Esophagus muscularis mucosa (tissue), 4 donors: ENCODE measurements at regions not wholly inside any gene's neighbourhood (a gene's known extent, or its start where the extent isn't known, plus 50 kb on each side); places are given as distances from the start of the nearest gene placed in this dataset.

Experiments used
- DNase-seq: peaks from one replicate; pipeline ENCODE4 v3.0.0-alpha.2; 2017; ENCODE audit errors: extremely low spot score
- H3K27ac ChIP-seq, 4 donors: fragments of 200-600 bp; sonication (generic); replicated peaks in 1 of 4; 1 replicate in 3 of 4; 2 replicates in 1 of 4; pipeline ENCODE4 v1.5.1; 2016 to 2019; ENCODE audit warnings: mild to moderate bottlenecking in 1 of 4
- H3K27me3 ChIP-seq, 4 donors: fragments of 200-600 bp; sonication (generic); one replicate each; pipeline versions ENCODE4 v1.5.1 to v1.6.0; 2016 to 2019
- H3K36me3 ChIP-seq, 4 donors: fragments of 200-600 bp; sonication (generic); one replicate each; pipeline ENCODE4 v1.5.1; 2016 to 2019
- H3K4me1 ChIP-seq, 4 donors: fragments of 200-600 bp; sonication (generic); one replicate each; pipeline ENCODE4 v1.5.1; 2016 to 2019
- H3K4me3 ChIP-seq, 4 donors: fragments of 200-600 bp; sonication (generic); 1 replicate in 2 of 4; 2 replicates in 2 of 4; pipeline ENCODE4 v1.5.1; 2016 to 2019; ENCODE audit warnings: mild to moderate bottlenecking in 4 of 4, moderate library complexity in 1 of 4
- H3K9me3 ChIP-seq, 4 donors: fragments of 200-600 bp; sonication (generic); 1 replicate in 3 of 4; 2 replicates in 1 of 4; pipeline ENCODE4 v1.5.1; 2016 to 2019
- EP300 ChIP-seq: sonication (generic); formaldehyde crosslinking; IDR thresholded peaks from one replicate; pipeline ENCODE4 v1.6.1; 2017; ENCODE audit warnings: antibody characterized with exemption
- POLR2A ChIP-seq: fragments of 450-650 bp; IDR thresholded peaks from one replicate; pipeline ENCODE4 v1.6.1; 2017; ENCODE audit warnings: antibody characterized with exemption, moderate library complexity, mild to moderate bottlenecking, low read depth
- POLR2AphosphoS5 ChIP-seq, 2 donors: sonication (generic); formaldehyde crosslinking; IDR thresholded peaks; one replicate each; pipeline ENCODE4 v1.6.1; 2017; ENCODE audit warnings: antibody characterized with exemption in 2 of 2
- WGBS: methylation state at CpG from one replicate; pipeline ENCODE4 v1.1.5; 2018; 5-methylcytosine and 5-hydroxymethylcytosine counted together
- intact Hi-C: fragments of 100-400 bp; cut with DNase I; formaldehyde crosslinking; loops from one replicate; pipeline ENCODE4 v1.15.1; 2023
- TF ChIP-seq, protein P1 (sequence below), 3 experiments: fragments of 200-600 bp in 2 of 3; fragments of 450-650 bp in 1 of 3; sonication (generic) in 2 of 3; IDR thresholded peaks; one replicate each; pipeline ENCODE4 v1.5.1; 2017 to 2019; ENCODE audit warnings: antibody characterized with exemption in 3 of 3, mild to moderate bottlenecking in 2 of 3, moderate library complexity in 1 of 3

DNA sequence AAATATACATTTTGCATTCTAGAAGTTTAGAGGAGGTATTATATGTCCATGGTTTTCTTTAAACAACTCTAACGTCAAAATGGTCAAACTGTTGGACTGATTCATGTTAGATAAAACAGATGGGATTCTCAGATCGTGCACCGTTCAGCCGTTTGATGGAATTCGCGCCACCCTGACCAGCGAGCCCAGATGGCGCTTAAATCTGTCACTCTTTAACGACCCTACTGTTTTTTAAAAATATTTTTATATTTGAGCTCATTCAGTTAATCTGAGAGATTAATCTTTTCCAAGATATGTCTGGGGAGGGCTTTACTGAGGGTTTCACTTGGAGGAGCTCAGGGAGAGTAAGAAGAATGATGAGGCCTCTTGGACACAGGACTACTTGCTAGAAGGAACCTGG is 164.4 kb downstream of the TM9SF2 start:
- peak; percentile 70 for DNase-seq
- H3K9me3 ChIP-seq: no peaks in the 10 kb centered on the region
- H3K36me3 ChIP-seq: no peaks in the 10 kb centered on the region
- 84% methylated on average over 9 of the region's 9 CpGs for WGBS
- no peak overlapping the region for H3K27ac ChIP-seq
- no peaks in the 10 kb centered on the region for H3K27me3 ChIP-seq
- H3K4me1 ChIP-seq: no peaks in the 10 kb centered on the region
- no peak overlapping the region for H3K4me3 ChIP-seq
- intact Hi-C loops: no loop called here
- TF ChIP-seq EP300 (no peak), POLR2A (no peak), POLR2AphosphoS5 (IDR thresholded peaks at IDR 0.05) (no peak)

DNA sequence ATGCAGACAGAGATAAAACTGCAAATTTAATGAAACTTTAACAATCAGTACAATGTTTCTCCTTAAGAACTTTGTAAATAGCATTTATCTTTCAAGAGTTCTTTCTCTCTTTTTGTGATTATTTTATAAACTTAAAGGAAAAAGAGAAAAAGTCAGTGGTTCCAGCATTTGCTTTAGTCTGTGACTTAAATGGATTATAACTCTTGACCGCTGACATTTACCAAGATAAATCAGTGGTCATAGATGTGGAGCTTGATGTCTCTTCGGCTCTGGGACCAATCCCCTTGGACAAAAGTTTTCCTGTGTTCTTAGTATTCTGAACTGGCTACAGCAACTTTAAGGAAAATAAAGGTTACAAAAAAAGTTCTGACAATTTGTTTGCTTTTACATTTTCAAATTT is 162.6 kb downstream of the TM9SF2 start:
- Histone ChIP-seq H3K4me3 (no peak overlapping the region), H3K9me3 (no peaks in the 10 kb centered on the region), H3K4me1 (peaks cover 3 to 5% (median 4%) of the 10 kb centered on the region in 4 donors), H3K27me3 (no peaks in the 10 kb centered on the region), H3K36me3 (no peaks in the 10 kb centered on the region), H3K27ac (no peak overlapping the region)
- intact Hi-C loops: no loop called here
- no peak for TF ChIP-seq EP300
- TF ChIP-seq, protein P1, sequence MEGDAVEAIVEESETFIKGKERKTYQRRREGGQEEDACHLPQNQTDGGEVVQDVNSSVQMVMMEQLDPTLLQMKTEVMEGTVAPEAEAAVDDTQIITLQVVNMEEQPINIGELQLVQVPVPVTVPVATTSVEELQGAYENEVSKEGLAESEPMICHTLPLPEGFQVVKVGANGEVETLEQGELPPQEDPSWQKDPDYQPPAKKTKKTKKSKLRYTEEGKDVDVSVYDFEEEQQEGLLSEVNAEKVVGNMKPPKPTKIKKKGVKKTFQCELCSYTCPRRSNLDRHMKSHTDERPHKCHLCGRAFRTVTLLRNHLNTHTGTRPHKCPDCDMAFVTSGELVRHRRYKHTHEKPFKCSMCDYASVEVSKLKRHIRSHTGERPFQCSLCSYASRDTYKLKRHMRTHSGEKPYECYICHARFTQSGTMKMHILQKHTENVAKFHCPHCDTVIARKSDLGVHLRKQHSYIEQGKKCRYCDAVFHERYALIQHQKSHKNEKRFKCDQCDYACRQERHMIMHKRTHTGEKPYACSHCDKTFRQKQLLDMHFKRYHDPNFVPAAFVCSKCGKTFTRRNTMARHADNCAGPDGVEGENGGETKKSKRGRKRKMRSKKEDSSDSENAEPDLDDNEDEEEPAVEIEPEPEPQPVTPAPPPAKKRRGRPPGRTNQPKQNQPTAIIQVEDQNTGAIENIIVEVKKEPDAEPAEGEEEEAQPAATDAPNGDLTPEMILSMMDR (IDR thresholded peaks at IDR 0.05): no peak
- 93% methylated on average over 2 of the region's 2 CpGs for WGBS
- peak; percentile 5 for DNase-seq

DNA sequence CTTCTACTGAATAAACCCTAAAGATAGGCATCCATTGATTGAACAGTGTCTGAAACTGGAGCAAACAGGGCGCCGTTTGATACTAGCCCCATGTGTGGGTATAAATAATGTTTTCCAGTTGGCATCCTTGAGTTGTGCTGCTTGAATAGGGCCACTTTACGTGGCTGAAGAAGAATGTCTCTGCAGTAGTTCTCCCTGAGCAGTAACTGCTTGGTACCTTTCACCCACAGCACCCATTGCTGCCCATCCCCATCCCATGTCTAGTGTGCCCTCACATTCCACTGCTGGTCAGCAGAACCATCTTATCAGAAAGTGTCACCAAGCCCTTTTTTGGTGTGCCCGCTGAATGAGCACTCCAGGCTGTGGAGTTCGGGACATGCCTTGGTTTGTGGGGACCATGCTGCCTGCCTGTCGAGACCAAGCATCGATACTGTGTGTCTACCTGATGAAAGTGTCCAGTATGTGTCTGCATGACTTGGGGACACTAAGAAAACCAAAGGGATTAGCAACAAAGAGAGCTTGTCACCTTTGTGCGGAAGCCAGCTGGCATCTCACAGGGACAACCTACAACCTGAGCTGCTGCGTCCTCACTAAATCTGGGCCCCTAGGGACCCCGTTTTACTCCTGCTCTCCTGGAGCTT is 162.0 kb downstream of the TM9SF2 start:
- Histone ChIP-seq H3K4me1 (peaks cover 6 to 8% (median 8%) of the 10 kb centered on the region in 4 donors), H3K36me3 (no peaks in the 10 kb centered on the region), H3K9me3 (no peaks in the 10 kb centered on the region), H3K27me3 (no peaks in the 10 kb centered on the region), H3K4me3 (no peak overlapping the region), H3K27ac (no peak overlapping the region)
- no peak for TF ChIP-seq POLR2AphosphoS5 (IDR thresholded peaks at IDR 0.05)
- TF ChIP-seq POLR2A: no peak
- TF ChIP-seq EP300: no peak
- TF ChIP-seq, protein P1 (IDR thresholded peaks at IDR 0.05): no peak
- intact Hi-C loops: no loop called here
- WGBS: 95% methylated on average over 10 of the region's 10 CpGs
- DNase-seq: peak; percentile 74

DNA sequence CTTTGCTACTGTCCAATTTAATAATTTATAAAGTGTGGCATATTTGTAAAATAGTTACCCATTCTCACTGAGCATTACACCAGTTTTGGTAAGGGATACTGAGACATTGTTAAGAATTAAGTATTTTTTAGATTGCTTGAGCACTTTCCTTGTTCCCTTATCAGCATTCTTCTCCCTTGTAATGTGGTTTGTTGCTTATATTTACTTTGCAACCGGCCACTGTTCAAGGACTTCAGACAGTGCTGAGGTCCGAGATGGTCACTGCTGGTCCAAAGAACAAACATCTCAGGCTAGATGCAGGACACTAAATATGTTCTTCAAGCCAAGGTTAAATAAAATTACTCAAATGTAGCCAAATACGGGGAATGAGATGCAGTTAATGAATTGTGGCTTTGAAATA is 161.4 kb downstream of the TM9SF2 start:
- WGBS: 93% methylated on average over 3 of the region's 3 CpGs
- Histone ChIP-seq H3K27ac (no peak overlapping the region), H3K27me3 (no peaks in the 10 kb centered on the region), H3K4me1 (peaks cover 6 to 15% (median 11%) of the 10 kb centered on the region in 4 donors), H3K36me3 (no peaks in the 10 kb centered on the region), H3K9me3 (no peaks in the 10 kb centered on the region), H3K4me3 (no peak overlapping the region)
- DNase-seq: peak; percentile 24
- intact Hi-C loops: no loop called here
- TF ChIP-seq POLR2AphosphoS5 (IDR thresholded peaks at IDR 0.05) (no peak), POLR2A (no peak), EP300 (no peak)
- TF ChIP-seq, protein P1 (IDR thresholded peaks at IDR 0.05): no peak

DNA sequence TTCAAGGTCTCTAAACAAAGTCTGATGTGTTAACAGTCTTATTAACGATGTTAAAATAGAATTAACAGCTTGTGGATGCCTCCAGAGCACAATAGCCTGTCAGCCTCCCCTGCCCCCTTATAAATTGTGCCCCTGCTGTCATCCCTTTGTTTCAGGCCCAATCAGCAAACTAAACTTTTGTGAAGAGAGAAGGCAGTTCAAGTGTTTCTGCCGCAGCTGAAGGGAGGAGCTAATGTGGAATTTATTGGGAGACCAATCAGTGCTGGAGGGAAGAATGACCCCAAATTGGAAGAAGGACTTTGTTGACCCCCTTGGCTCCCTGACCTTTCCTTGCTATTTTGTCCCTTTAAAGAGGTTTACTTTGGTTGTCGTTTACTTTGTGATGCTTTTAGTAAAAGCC is 160.5 kb downstream of the TM9SF2 start:
- H3K27me3 ChIP-seq: no peaks in the 10 kb centered on the region
- intact Hi-C loops: no loop called here
- H3K4me3 ChIP-seq: no peak overlapping the region
- TF ChIP-seq POLR2A (no peak), POLR2AphosphoS5 (IDR thresholded peaks at IDR 0.05) (no peak), EP300 (no peak)
- TF ChIP-seq, protein P1 (IDR thresholded peaks at IDR 0.05): no peak
- H3K4me1 ChIP-seq: peaks cover 6 to 21% (median 18%) of the 10 kb centered on the region in 4 donors
- peak; percentile 47 for DNase-seq
- H3K27ac ChIP-seq: no peak overlapping the region
- 92% methylated on average over 3 of the region's 3 CpGs for WGBS
- H3K9me3 ChIP-seq: no peaks in the 10 kb centered on the region
- H3K36me3 ChIP-seq: no peaks in the 10 kb centered on the region
